Keratinocyte (primary cell): ENCODE measurements at regions not wholly inside any gene's neighbourhood (a gene's known extent, or its start where the extent isn't known, plus 50 kb on each side); places are given as distances from the start of the nearest gene placed in this dataset.

ENCODE experiments used
- DNase-seq: peaks from one replicate; pipeline ENCODE4 v3.0.0-alpha.2; 2011; ENCODE audit warnings: low read depth, missing footprints, low spot score
- FAIRE-seq: peaks from 2 replicates; lab custom pipeline; 2011; peaks lifted over from hg19 to GRCh38; lab: Jason Lieb, UNC
- H2AFZ ChIP-seq: 2 replicates; pipeline ENCODE4 v1.6.0; 2012; ENCODE audit warnings: low read length, control low read depth, inconsistent platforms; ENCODE audit not compliant: control insufficient read depth
- H3K27ac ChIP-seq: 2 replicates; pipeline ENCODE4 v1.5.1; 2011; ENCODE audit warnings: low read length; ENCODE audit not compliant: control insufficient read depth, insufficient read depth
- H3K27me3 ChIP-seq: 3 replicates; pipeline ENCODE4 v1.6.0; 2011; ENCODE audit warnings: low read length; ENCODE audit not compliant: control insufficient read depth, insufficient read depth; ENCODE audit errors: extremely low read depth
- H3K36me3 ChIP-seq, 2 experiments: 2 replicates in 1 of 2; 3 replicates in 1 of 2; pipeline ENCODE4 v1.5.1; 2011; ENCODE audit warnings: low read length in 2 of 2, mild to moderate bottlenecking in 1 of 2; ENCODE audit not compliant: control insufficient read depth in 2 of 2, insufficient read depth in 2 of 2; ENCODE audit errors: extremely low read depth in 1 of 2
- H3K4me1 ChIP-seq: 3 replicates; pipeline ENCODE4 v1.5.1; 2011; ENCODE audit warnings: low read length; ENCODE audit not compliant: control insufficient read depth, insufficient read depth; ENCODE audit errors: extremely low read depth
- H3K4me2 ChIP-seq: 3 replicates; pipeline ENCODE4 v1.6.0; 2011; ENCODE audit warnings: low read depth, low read length; ENCODE audit not compliant: control insufficient read depth, insufficient read depth; ENCODE audit errors: extremely low read depth
- H3K4me3 ChIP-seq, 3 experiments: fragments of 200-600 bp in 1 of 3; sonication (generic) in 1 of 3; 2 replicates in 2 of 3; 3 replicates in 1 of 3; pipeline ENCODE4 v1.5.1; 2011 to 2016; ENCODE audit warnings: low read length in 3 of 3, mild to moderate bottlenecking in 3 of 3, control low read depth in 2 of 3, inconsistent platforms in 1 of 3, low read depth in 1 of 3, mixed read lengths in 1 of 3, mixed run types in 1 of 3, moderate library complexity in 1 of 3; ENCODE audit not compliant: control insufficient read depth in 2 of 3, insufficient read depth in 2 of 3; ENCODE audit errors: extremely low read depth in 1 of 3
- H3K79me2 ChIP-seq: 2 replicates; pipeline ENCODE4 v1.6.0; 2012; ENCODE audit warnings: low read length; ENCODE audit not compliant: control insufficient read depth, insufficient read depth
- H3K9ac ChIP-seq: 3 replicates; pipeline ENCODE4 v1.6.0; 2011; ENCODE audit warnings: low read length; ENCODE audit not compliant: control insufficient read depth, insufficient read depth; ENCODE audit errors: extremely low read depth
- H3K9me1 ChIP-seq: 3 replicates; pipeline ENCODE4 v1.6.0; 2011; ENCODE audit warnings: low read length; ENCODE audit not compliant: control insufficient read depth, insufficient read depth; ENCODE audit errors: extremely low read depth
- H3K9me3 ChIP-seq: 2 replicates; pipeline ENCODE4 v1.5.1; 2012; ENCODE audit warnings: low read depth, low read length; ENCODE audit not compliant: control insufficient read depth
- H4K20me1 ChIP-seq: 3 replicates; pipeline ENCODE4 v1.6.0; 2011; ENCODE audit warnings: low read length; ENCODE audit not compliant: control insufficient read depth, insufficient read depth; ENCODE audit errors: extremely low read depth
- EZH2 ChIP-seq: IDR thresholded peaks from one replicate; pipeline ENCODE4 v1.6.1; 2012; ENCODE audit warnings: inconsistent platforms, mild to moderate bottlenecking, low read length, moderate library complexity
- dilution Hi-C: fragments of 300-500 bp; cut with MboI; formaldehyde crosslinking; loops from one replicate; pipeline ENCODE4 v1.7.0; 2020; ENCODE audit warnings: low sequenced_read_pairs; ENCODE audit not compliant: extremely low pct_ligation_motif_present
- TF ChIP-seq, protein P1 (sequence below), 3 experiments: IDR thresholded peaks in 1 of 3; conservative IDR thresholded peaks in 1 of 3; optimal IDR thresholded peaks in 1 of 3; 2 replicates in 2 of 3; 3 replicates in 1 of 3; pipeline versions ENCODE3 to v1.5.1; 2011; ENCODE audit warnings: low read length in 3 of 3, mild to moderate bottlenecking in 3 of 3, moderate library complexity in 2 of 3, control low read depth in 1 of 3, inconsistent platforms in 1 of 3; ENCODE audit not compliant: insufficient read depth in 2 of 3; ENCODE audit errors: extremely low read depth in 1 of 3

DNA sequence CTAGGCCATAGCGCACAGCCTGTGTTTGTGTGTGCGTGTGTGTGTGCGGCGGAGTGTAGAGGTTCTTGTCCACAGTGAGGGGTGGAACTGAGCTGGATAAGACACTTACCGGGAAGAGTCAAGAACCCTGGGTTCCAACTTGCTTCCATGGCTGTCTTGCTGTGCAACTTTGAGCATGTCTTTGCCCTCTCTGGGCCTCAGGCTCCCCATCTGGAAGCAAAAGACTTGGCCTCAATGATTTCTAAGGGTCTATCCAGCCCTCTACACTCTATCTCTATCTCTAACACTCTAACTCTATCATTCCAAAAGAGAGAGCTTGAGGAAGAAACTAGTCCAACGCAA is 121.3 kb upstream of the PJA1 start:
- Histone ChIP-seq H3K9me3 (no peaks in the 10 kb centered on the region), H3K9ac (no peak overlapping the region), H3K4me1 (peaks cover 10% of the 10 kb centered on the region), H3K9me1 (no peaks in the 10 kb centered on the region), H3K4me2 (no peak overlapping the region), H3K36me3 (no peaks in the 10 kb centered on the region), H3K27me3 (no peaks in the 10 kb centered on the region), H4K20me1 (no peaks in the 10 kb centered on the region), H3K4me3 (no peak overlapping the region), H2AFZ (no peak overlapping the region), H3K79me2 (no peaks in the 10 kb centered on the region), H3K27ac (no peak overlapping the region)
- TF ChIP-seq EZH2 = no peak
- TF ChIP-seq, protein P1, sequence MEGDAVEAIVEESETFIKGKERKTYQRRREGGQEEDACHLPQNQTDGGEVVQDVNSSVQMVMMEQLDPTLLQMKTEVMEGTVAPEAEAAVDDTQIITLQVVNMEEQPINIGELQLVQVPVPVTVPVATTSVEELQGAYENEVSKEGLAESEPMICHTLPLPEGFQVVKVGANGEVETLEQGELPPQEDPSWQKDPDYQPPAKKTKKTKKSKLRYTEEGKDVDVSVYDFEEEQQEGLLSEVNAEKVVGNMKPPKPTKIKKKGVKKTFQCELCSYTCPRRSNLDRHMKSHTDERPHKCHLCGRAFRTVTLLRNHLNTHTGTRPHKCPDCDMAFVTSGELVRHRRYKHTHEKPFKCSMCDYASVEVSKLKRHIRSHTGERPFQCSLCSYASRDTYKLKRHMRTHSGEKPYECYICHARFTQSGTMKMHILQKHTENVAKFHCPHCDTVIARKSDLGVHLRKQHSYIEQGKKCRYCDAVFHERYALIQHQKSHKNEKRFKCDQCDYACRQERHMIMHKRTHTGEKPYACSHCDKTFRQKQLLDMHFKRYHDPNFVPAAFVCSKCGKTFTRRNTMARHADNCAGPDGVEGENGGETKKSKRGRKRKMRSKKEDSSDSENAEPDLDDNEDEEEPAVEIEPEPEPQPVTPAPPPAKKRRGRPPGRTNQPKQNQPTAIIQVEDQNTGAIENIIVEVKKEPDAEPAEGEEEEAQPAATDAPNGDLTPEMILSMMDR (optimal IDR thresholded peaks at IDR 0.05 in 1 of 3, IDR thresholded peaks at IDR 0.05 in 1 of 3, conservative IDR thresholded peaks at IDR 0.05 in 1 of 3; ENCODE audit: extremely low read depth in 1 of 3, insufficient read depth in 2 of 3, low read length in 3 of 3) = no peak
- no peak for FAIRE-seq
- no peak for DNase-seq
- dilution Hi-C loops = no loop called here

DNA sequence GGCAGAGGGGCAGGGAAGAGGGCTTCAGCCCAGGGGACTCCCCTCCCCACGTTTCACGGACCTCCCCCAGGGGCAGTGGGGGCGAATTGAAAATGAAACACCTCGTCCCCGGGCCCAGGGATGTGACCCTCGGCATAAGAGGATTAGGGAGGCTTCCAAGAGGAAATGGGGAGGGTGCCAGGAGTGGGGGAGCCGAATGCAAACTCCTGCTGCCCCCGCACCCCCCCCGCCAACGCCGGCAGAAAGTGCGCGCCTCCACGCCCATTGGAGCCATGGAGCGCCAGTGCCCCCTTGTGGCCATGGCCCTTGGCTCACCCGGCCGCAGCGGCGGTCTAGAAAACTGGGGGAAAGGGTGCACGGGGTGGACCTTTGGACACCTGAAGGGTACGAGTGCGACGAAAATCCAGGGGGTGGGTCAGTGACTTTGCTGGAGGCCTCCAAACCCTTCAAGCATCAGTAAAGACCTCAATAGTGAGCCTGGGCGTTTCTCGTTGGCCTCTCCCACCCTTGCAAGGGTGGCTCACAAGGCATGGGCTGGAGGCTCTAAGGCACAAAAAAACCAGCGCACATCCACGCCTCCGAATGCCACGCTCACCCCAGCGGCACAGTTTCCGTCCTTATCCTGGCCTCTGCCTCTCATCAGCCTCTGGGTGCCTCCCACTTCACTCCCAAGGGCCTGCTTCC is 120.8 kb upstream of the PJA1 start:
- FAIRE-seq (no peak), DNase-seq (no peak)
- Histone ChIP-seq H3K9me1 (no peaks in the 10 kb centered on the region), H3K79me2 (no peaks in the 10 kb centered on the region), H3K4me3 (peak overlapping the region in 1 of 3 experiments; percentile 50), H3K4me2 (peak overlapping the region; percentile 67), H3K9ac (peak overlapping the region; percentile 55), H2AFZ (peak overlapping the region; percentile 63), H3K9me3 (no peaks in the 10 kb centered on the region), H3K36me3 (no peaks in the 10 kb centered on the region), H3K27me3 (no peaks in the 10 kb centered on the region), H3K4me1 (peaks cover 10% of the 10 kb centered on the region), H3K27ac (peak overlapping the region; percentile 19), H4K20me1 (no peaks in the 10 kb centered on the region)
- dilution Hi-C loops = no loop called here
- TF ChIP-seq, protein P1 (optimal IDR thresholded peaks at IDR 0.05 in 1 of 3, IDR thresholded peaks at IDR 0.05 in 1 of 3, conservative IDR thresholded peaks at IDR 0.05 in 1 of 3; ENCODE audit: extremely low read depth in 1 of 3, insufficient read depth in 2 of 3, low read length in 3 of 3) = peak in 2 of 3 experiments; percentile 59 to 94
- TF ChIP-seq EZH2 = no peak
